ENCODE measurements at regions not wholly inside any gene's neighbourhood (a gene's known extent, or its start where the extent isn't known, plus 50 kb on each side); places are given as distances from the start of the nearest gene placed in this dataset.

DNA sequence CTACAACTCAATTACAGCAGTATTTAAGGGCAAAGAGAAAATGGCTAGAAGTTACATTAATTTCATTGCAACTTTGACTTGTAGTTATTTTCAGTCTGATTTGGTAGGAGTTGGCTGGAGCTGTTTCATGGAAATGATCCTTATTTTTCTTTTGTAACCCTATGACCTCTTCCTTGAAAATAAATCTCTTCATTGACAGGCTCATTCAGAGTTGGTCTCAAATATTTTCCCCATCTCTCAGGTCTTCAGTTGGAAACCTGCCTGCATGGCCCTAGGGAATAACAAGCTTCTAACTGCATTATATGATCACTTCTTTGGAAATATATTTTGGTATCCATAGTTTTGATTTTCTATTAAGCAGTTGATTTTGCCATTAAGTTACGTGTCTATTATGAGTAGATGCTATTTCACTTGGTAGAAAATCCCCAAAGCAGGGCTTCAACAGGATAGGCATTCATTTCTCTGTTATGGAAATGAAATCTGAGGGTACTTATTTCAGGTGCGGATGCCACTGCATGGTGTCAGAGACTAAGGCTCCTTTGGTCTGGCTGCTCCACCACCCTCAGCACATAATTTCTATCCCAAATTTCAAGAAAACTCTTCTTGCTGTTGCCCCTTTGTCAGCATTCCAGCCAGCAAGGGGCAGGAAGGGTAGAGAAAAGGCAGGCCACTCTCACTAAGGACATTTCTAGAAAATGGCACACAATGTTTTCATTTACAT, 502.5 kb downstream of the SPRY1 start:
- TF ChIP-seq, protein P1, sequence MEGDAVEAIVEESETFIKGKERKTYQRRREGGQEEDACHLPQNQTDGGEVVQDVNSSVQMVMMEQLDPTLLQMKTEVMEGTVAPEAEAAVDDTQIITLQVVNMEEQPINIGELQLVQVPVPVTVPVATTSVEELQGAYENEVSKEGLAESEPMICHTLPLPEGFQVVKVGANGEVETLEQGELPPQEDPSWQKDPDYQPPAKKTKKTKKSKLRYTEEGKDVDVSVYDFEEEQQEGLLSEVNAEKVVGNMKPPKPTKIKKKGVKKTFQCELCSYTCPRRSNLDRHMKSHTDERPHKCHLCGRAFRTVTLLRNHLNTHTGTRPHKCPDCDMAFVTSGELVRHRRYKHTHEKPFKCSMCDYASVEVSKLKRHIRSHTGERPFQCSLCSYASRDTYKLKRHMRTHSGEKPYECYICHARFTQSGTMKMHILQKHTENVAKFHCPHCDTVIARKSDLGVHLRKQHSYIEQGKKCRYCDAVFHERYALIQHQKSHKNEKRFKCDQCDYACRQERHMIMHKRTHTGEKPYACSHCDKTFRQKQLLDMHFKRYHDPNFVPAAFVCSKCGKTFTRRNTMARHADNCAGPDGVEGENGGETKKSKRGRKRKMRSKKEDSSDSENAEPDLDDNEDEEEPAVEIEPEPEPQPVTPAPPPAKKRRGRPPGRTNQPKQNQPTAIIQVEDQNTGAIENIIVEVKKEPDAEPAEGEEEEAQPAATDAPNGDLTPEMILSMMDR (IDR thresholded peaks at IDR 0.05) = no peak
- no peak for DNase-seq
- Mint-ChIP-seq H3K36me3 (ENCODE audit: low read depth) (no peaks in the 10 kb centered on the region; the same call in 1 of the 2 replicates), H3K4me3 (no peak overlapping the region), H3K4me1 (ENCODE audit: low read depth) (peaks cover under 1% of the 10 kb centered on the region; the same call in 1 of the 2 replicates), H3K27me3 (ENCODE audit: insufficient read depth) (no peaks in the 10 kb centered on the region; the same call in 1 of the 2 replicates), H3K27ac (no peak overlapping the region), H3K9me3 (peaks cover 5% of the 10 kb centered on the region; the same call in 1 of the 2 replicates)

DNA sequence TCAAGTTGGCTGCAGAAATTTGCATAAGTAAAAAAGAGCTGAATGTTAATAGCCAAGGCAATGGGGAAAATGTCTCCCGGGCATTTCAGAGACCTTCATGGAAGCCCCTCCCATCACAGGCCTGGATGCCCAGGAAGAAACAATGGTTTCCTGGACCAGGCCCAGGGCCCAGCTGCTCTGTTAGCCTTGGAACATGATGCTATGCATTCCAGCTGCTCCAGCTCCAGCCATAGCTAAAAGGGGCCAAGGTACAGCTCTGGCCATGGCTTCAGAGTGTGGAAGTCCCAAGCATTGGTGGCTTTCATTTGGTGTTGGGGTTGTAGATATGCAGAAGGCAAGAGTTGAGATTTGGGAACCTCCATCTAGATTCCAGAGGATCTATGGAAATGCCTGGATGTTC, 508.3 kb downstream of the SPRY1 start:
- Mint-ChIP-seq H3K4me3 (no peak overlapping the region), H3K27me3 (ENCODE audit: insufficient read depth) (no peaks in the 10 kb centered on the region; the same call in 1 of the 2 replicates), H3K27ac (no peak overlapping the region), H3K9me3 (peaks cover 14% of the 10 kb centered on the region; the same call in 1 of the 2 replicates), H3K36me3 (ENCODE audit: low read depth) (no peaks in the 10 kb centered on the region; the same call in 1 of the 2 replicates), H3K4me1 (ENCODE audit: low read depth) (no peaks in the 10 kb centered on the region)
- no peak for DNase-seq
- TF ChIP-seq, protein P1 (IDR thresholded peaks at IDR 0.05) = no peak

DNA sequence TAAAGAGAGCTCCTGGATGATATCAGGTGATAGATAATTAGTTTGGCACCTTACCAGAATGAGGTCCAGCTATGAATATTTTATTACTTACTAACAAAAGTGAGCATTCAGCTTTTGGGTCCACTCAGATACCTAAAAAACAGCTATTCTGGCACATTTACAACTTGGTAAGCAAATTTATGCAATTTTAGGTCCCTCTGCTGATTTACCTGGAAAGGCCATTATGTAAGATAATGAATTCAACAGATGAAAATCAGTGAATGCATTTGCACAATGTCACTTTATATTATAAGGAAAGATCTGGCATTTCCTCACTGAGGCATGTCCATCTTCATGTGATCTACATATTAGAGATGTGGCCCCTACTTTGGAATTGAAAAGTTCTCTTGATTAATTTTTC, 517.0 kb downstream of the SPRY1 start:
- Mint-ChIP-seq H3K9me3 (no peaks in the 10 kb centered on the region), H3K27me3 (ENCODE audit: insufficient read depth) (no peaks in the 10 kb centered on the region), H3K4me1 (ENCODE audit: low read depth) (no peaks in the 10 kb centered on the region), H3K27ac (no peak overlapping the region), H3K36me3 (ENCODE audit: low read depth) (no peaks in the 10 kb centered on the region; the same call in 1 of the 2 replicates), H3K4me3 (no peak overlapping the region)
- TF ChIP-seq, protein P1 (IDR thresholded peaks at IDR 0.05) = no peak
- DNase-seq = no peak

DNA sequence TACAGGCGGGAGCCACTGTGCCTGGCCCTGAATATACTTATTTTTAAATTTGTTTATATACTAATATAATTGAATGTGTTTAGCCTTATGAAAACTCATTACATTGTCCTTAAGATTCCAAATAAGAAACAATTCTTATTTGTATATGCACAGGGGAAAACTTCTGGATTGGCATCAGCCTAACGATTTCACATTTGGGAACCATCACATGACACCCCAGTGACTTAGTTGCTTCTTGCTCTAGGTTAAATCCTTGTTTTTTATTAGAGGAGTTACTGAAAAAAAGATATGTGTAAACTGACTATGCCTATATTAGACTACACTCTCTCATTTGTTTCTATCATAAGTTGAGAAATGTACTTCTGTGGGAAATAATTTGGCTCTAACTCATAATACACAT, 520.2 kb downstream of the SPRY1 start:
- Mint-ChIP-seq H3K4me3 (no peak overlapping the region), H3K27ac (no peak overlapping the region), H3K36me3 (ENCODE audit: low read depth) (no peaks in the 10 kb centered on the region), H3K9me3 (no peaks in the 10 kb centered on the region), H3K4me1 (ENCODE audit: low read depth) (no peaks in the 10 kb centered on the region), H3K27me3 (ENCODE audit: insufficient read depth) (no peaks in the 10 kb centered on the region)
- DNase-seq = no peak
- TF ChIP-seq, protein P1 (IDR thresholded peaks at IDR 0.05) = no peak

DNA sequence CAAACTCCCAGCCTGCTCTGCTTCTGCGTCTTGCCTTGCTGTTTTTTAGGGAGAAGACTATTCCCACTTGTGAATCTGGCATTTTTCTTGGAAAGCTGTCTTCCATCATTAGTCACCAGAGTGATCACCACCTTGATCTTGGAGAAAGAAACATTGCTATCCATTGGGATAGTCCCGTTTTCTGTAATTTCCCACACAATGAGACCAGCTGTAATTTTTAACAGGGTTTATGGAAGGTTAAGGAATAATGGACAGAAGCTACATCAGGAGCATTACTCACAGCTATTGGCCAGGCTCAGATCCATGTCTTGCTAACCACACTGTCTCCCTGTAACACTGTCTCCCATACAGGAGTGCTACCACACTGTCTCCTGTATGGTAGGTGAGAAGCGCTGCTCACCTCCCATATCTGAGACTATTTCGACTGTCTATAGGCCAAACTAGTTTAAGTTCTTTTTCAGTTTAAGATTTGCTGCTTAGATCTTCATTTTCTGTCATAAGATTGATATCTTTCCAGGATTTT, 523.0 kb downstream of the SPRY1 start:
- Mint-ChIP-seq H3K4me1 (ENCODE audit: low read depth) (peaks cover 14% of the 10 kb centered on the region), H3K27me3 (ENCODE audit: insufficient read depth) (no peaks in the 10 kb centered on the region), H3K9me3 (no peaks in the 10 kb centered on the region), H3K36me3 (ENCODE audit: low read depth) (no peaks in the 10 kb centered on the region), H3K27ac (no peak overlapping the region), H3K4me3 (no peak overlapping the region)
- TF ChIP-seq, protein P1 (IDR thresholded peaks at IDR 0.05) = no peak
- DNase-seq = no peak
